Uterus (tissue), 2 donors: ENCODE measurements at regions not wholly inside any gene's neighbourhood (a gene's known extent, or its start where the extent isn't known, plus 50 kb on each side); places are given as distances from the start of the nearest gene placed in this dataset.

Experiments
- CTCF ChIP-seq, 4 experiments: fragments of 200-600 bp in 2 of 4; fragments of 450-650 bp in 2 of 4; sonication (generic) in 2 of 4; IDR thresholded peaks; one replicate each; pipeline ENCODE4 v1.5.1; 2016 to 2019; ENCODE audit warnings: antibody characterized with exemption in 4 of 4, mild to moderate bottlenecking in 2 of 4, moderate library complexity in 1 of 4
- POLR2A ChIP-seq, 2 donors: fragments of 450-650 bp; IDR thresholded peaks; one replicate each; pipeline ENCODE4 v1.6.1; 2016; ENCODE audit warnings: antibody characterized with exemption in 2 of 2, mild to moderate bottlenecking in 1 of 2, moderate library complexity in 1 of 2

- TF ChIP-seq CTCF (IDR thresholded peaks at IDR 0.05) (no peak), POLR2A (IDR thresholded peaks at IDR 0.05) (no peak)
Measured at GRCh38 chr7:42756841-42757240, 155.0 kb downstream of the C7orf25 start.
